Lower lobe of right lung (tissue), 2 donors: ENCODE measurements at regions not wholly inside any gene's neighbourhood (a gene's known extent, or its start where the extent isn't known, plus 50 kb on each side); places are given as distances from the start of the nearest gene placed in this dataset.
"Not testable (repeated sequence)": the region's sequence is repeated elsewhere in the genome, so short reads cannot be mapped to it uniquely, and the experiment has no call there.

Experiments used
- ATAC-seq, 2 donors: fragments of 200-7000 bp; cut with Tn5 transposase; one replicate each; pipeline ENCODE4 v1.9.1; 2020 to 2022; ENCODE audit warnings: mild to moderate bottlenecking in 2 of 2, moderate library complexity in 2 of 2
- DNase-seq: peaks from one replicate; pipeline ENCODE4 v3.0.0-alpha.2; 2020
- H3K27ac ChIP-seq: fragments of 200-600 bp; one replicate; pipeline ENCODE4 v1.8.0; 2022
- H3K27me3 ChIP-seq: fragments of 200-600 bp; one replicate; pipeline ENCODE4 v1.8.0; 2022; ENCODE audit warnings: low read depth
- H3K36me3 ChIP-seq: fragments of 200-600 bp; one replicate; pipeline ENCODE4 v1.8.0; 2022; ENCODE audit warnings: mild to moderate bottlenecking
- H3K4me1 ChIP-seq: fragments of 200-600 bp; one replicate; pipeline ENCODE4 v1.8.0; 2022
- H3K4me3 ChIP-seq: fragments of 200-600 bp; one replicate; pipeline ENCODE4 v1.8.0; 2022; ENCODE audit warnings: mild to moderate bottlenecking
- H3K9me3 ChIP-seq: fragments of 200-600 bp; one replicate; pipeline ENCODE4 v1.8.0; 2022
- CTCF ChIP-seq: fragments of 200-600 bp; IDR thresholded peaks from one replicate; pipeline ENCODE4 v1.8.0; 2022; ENCODE audit warnings: antibody characterized with exemption, mild to moderate bottlenecking
- intact Hi-C: fragments of 100-400 bp; cut with DNase I; formaldehyde crosslinking; loops from one replicate; pipeline ENCODE4 v1.11.0; 2022
- donor health status: DM: no; HTN: yes; CAD: no; lungs with severe emphysema.

GRCh38 chr16:34743115-34743514 lies 1283.7 kb downstream of the TP53TG3F start:
- H3K4me3 ChIP-seq: no peak overlapping the region
- no peak for TF ChIP-seq CTCF
- H3K4me1 ChIP-seq: no peaks in the 10 kb centered on the region
- DNase-seq: no peak
- peaks cover 74% of the 10 kb centered on the region for H3K9me3 ChIP-seq
- intact Hi-C loops: no loop called here
- no peaks in the 10 kb centered on the region for H3K27me3 ChIP-seq
- no peaks in the 10 kb centered on the region for H3K36me3 ChIP-seq
- H3K27ac ChIP-seq: no peak overlapping the region
- ATAC-seq: no peak

GRCh38 chr16:34758835-34759234 lies 1299.4 kb downstream of the TP53TG3F start:
- intact Hi-C loops: no loop called here
- TF ChIP-seq CTCF: no peak
- H3K4me1 ChIP-seq: no peaks in the 10 kb centered on the region
- no peak overlapping the region for H3K4me3 ChIP-seq
- no peaks in the 10 kb centered on the region for H3K27me3 ChIP-seq
- DNase-seq (no peak), ATAC-seq (no peak)
- H3K9me3 ChIP-seq: peaks cover 89% of the 10 kb centered on the region
- H3K36me3 ChIP-seq: no peaks in the 10 kb centered on the region
- no peak overlapping the region for H3K27ac ChIP-seq

GRCh38 chr16:34791835-34792234 lies 1332.4 kb downstream of the TP53TG3F start:
- DNase-seq, ATAC-seq, H3K36me3 ChIP-seq, H3K4me3 ChIP-seq, H3K4me1 ChIP-seq, H3K27ac ChIP-seq, H3K9me3 ChIP-seq, intact Hi-C loops, H3K27me3 ChIP-seq: not testable (repeated sequence)

- Histone ChIP-seq H3K27me3 (no peaks in the 10 kb centered on the region), H3K9me3 (no peaks in the 10 kb centered on the region), H3K4me1 (no peaks in the 10 kb centered on the region), H3K27ac (no peak overlapping the region), H3K36me3 (no peaks in the 10 kb centered on the region), H3K4me3 (no peak overlapping the region)
- intact Hi-C loops: no loop called here
- DNase-seq: no peak
- ATAC-seq: no peak
- TF ChIP-seq CTCF: no peak
These were observed 1342.5 kb downstream of the TP53TG3F start for GRCh38 chr16:34801875-34802274.

GRCh38 chr16:34802396-34802795 lies 1343.0 kb downstream of the TP53TG3F start:
- intact Hi-C loops: no loop called here
- Histone ChIP-seq H3K4me1 (no peaks in the 10 kb centered on the region), H3K27ac (no peak overlapping the region), H3K9me3 (no peaks in the 10 kb centered on the region), H3K36me3 (no peaks in the 10 kb centered on the region), H3K4me3 (no peak overlapping the region), H3K27me3 (no peaks in the 10 kb centered on the region)
- no peak for DNase-seq
- no peak for ATAC-seq
- TF ChIP-seq CTCF: no peak

- no peak for DNase-seq
- intact Hi-C loops: no loop called here
- no peak overlapping the region for H3K4me3 ChIP-seq
These were observed 1343.6 kb downstream of the TP53TG3F start for GRCh38 chr16:34802848-34803599.

More at GRCh38 chr16:34802848-34803599, 1343.6 kb downstream of the TP53TG3F start:
- Histone ChIP-seq H3K4me1 (no peaks in the 10 kb centered on the region), H3K9me3 (no peaks in the 10 kb centered on the region), H3K27ac (no peak overlapping the region), H3K36me3 (no peaks in the 10 kb centered on the region), H3K27me3 (no peaks in the 10 kb centered on the region)
- ATAC-seq: no peak
- no peak for TF ChIP-seq CTCF
